GM12878 (cell line): ENCODE measurements at regions not wholly inside any gene's neighbourhood (a gene's known extent, or its start where the extent isn't known, plus 50 kb on each side); places are given as distances from the start of the nearest gene placed in this dataset.

Experiments
- ATAC-seq: fragments of 200-7000 bp; cut with Tn5 transposase; 3 replicates; pipeline ENCODE4 v1.9.1; 2020; ENCODE audit warnings: mild to moderate bottlenecking, moderate library complexity
- BruUV-seq: library from RNA; stranded (reverse); fragments of 400-500 nt; replicated peaks from 2 replicates; lab custom pipeline; 2021; lab: Mats Ljungman, UMichigan
- CTCF ChIA-PET: fragments of 300-600 bp; sonication (Branson Sonifier 250); formaldehyde crosslinking; extraction: SDS; loops from one replicate; lab custom pipeline; 2021; ENCODE audit warnings: inconsistent platforms; lab: Yijun Ruan, JAX
- POLR2A ChIA-PET: fragments of 350-600 bp; formaldehyde crosslinking; extraction: SDS; loops from one replicate; lab custom pipeline; 2021; ENCODE audit warnings: inconsistent platforms; lab: Charles Lee
- RAD21 ChIA-PET: fragments of 300-600 bp; sonication (Branson Sonifier 250); formaldehyde crosslinking; loops from one replicate; lab custom pipeline; 2023; ENCODE audit warnings: antibody characterized with exemption; ENCODE audit not compliant: unreplicated experiment; lab: Charles Lee
- SMC1A ChIA-PET: fragments of 300-600 bp; sonication (Branson Sonifier 250); formaldehyde crosslinking; loops from one replicate; lab custom pipeline; 2023; ENCODE audit not compliant: unreplicated experiment, uncharacterized antibody; lab: Charles Lee
- DNase-seq: peaks from one replicate; pipeline ENCODE4 v3.0.0-alpha.2; 2011; ENCODE audit warnings: low read depth, low spot score
- FAIRE-seq: peaks from 3 replicates; lab custom pipeline; 2011; peaks lifted over from hg19 to GRCh38; lab: Jason Lieb, UNC
- H2AFZ ChIP-seq: 2 replicates; pipeline ENCODE4 v1.6.0; 2011; ENCODE audit warnings: low read depth, low read length, control low read depth; ENCODE audit not compliant: control insufficient read depth
- H3K27ac ChIP-seq: 2 replicates; pipeline ENCODE4 v1.5.1; 2011; ENCODE audit warnings: control low read depth; ENCODE audit not compliant: control insufficient read depth, insufficient read depth
- H3K27me3 ChIP-seq, 2 experiments: replicated peaks in 1 of 2; 2 replicates each; pipeline versions ENCODE4 v1.6.0 to v1.6.1; 2011; ENCODE audit warnings: low read length in 1 of 2; ENCODE audit not compliant: control insufficient read depth in 2 of 2, insufficient read depth in 2 of 2
- H3K36me3 ChIP-seq, 2 experiments: 2 replicates each; pipeline ENCODE4 v1.5.1; 2011; ENCODE audit warnings: low read length in 1 of 2; ENCODE audit not compliant: control insufficient read depth in 2 of 2, insufficient read depth in 2 of 2
- H3K4me1 ChIP-seq: 2 replicates; pipeline ENCODE4 v1.6.1; 2011; ENCODE audit warnings: mild to moderate bottlenecking, low read length, moderate library complexity, mixed read lengths; ENCODE audit not compliant: control insufficient read depth, insufficient read depth
- H3K4me2 ChIP-seq: 2 replicates; pipeline ENCODE4 v1.6.0; 2011; ENCODE audit warnings: control low read depth; ENCODE audit not compliant: control insufficient read depth, insufficient read depth
- H3K4me3 ChIP-seq: fragments of 200-600 bp; sonication (generic); 2 replicates; pipeline ENCODE4 v1.5.1; 2016
- H3K79me2 ChIP-seq: 2 replicates; pipeline ENCODE4 v1.6.0; 2011; ENCODE audit warnings: low read length; ENCODE audit not compliant: control insufficient read depth, insufficient read depth
- H3K9ac ChIP-seq: 2 replicates; pipeline ENCODE4 v1.8.0; 2011; ENCODE audit warnings: low read length, control low read depth, mixed read lengths; ENCODE audit not compliant: control insufficient read depth, insufficient read depth
- H3K9me3 ChIP-seq: replicated peaks from 3 replicates; pipeline ENCODE4 v1.5.1; 2011; ENCODE audit warnings: mild to moderate bottlenecking, low read length; ENCODE audit not compliant: control insufficient read depth, insufficient read depth
- H4K20me1 ChIP-seq: 2 replicates; pipeline ENCODE4 v1.6.0; 2011; ENCODE audit not compliant: control insufficient read depth, insufficient read depth
- CHD2 ChIP-seq: IDR thresholded peaks from 2 replicates; pipeline ENCODE4 v1.6.1; 2011; ENCODE audit warnings: low read depth, low read length, improper control_type of control experiment, borderline replicate concordance
- GATAD2B ChIP-seq: fragments of 450-650 bp; conservative IDR thresholded peaks from 2 replicates; pipeline ENCODE4 v1.6.1; 2017; ENCODE audit warnings: low read depth, mild to moderate bottlenecking, moderate library complexity
- IRF4 ChIP-seq: IDR thresholded peaks from 2 replicates; pipeline ENCODE4 v1.6.1; 2011; ENCODE audit warnings: low read depth, low read length
- JUND ChIP-seq: IDR thresholded peaks from 2 replicates; pipeline ENCODE4 v1.6.1; 2012; ENCODE audit warnings: low read depth, mild to moderate bottlenecking, low read length, improper control_type of control experiment, moderate library complexity
- RAD51 ChIP-seq: fragments of 450-650 bp; IDR thresholded peaks from 2 replicates; pipeline ENCODE4 v1.6.1; 2016; ENCODE audit warnings: moderate library complexity, mild to moderate bottlenecking, inconsistent platforms
- REST ChIP-seq: IDR thresholded peaks from 2 replicates; pipeline ENCODE4 v1.6.1; 2012; ENCODE audit warnings: mild to moderate bottlenecking, low read depth, low read length
- STAT3 ChIP-seq: IDR thresholded peaks from 2 replicates; pipeline ENCODE4 v1.6.1; 2011; ENCODE audit warnings: low read depth, low read length, improper control_type of control experiment
- WGBS: methylation state at CpG from one replicate; pipeline ENCODE4 v1.1.6; 2016; ENCODE audit warnings: low lambda C conversion rate; ENCODE audit not compliant: insufficient replicate concordance, insufficient coverage; ENCODE audit errors: missing lambda C conversion rate; 5-methylcytosine and 5-hydroxymethylcytosine counted together
- in situ Hi-C: fragments of 300-500 bp; cut with MboI; formaldehyde crosslinking; loops from 9 replicates; pipeline ENCODE4 v1.14.3; 2018; ENCODE audit warnings: mixed read lengths
- intact Hi-C: fragments of 100-400 bp; cut with micrococcal nuclease; formaldehyde crosslinking; loops from one replicate; pipeline ENCODE4 v1.14.2; 2022; ENCODE audit not compliant: unreplicated experiment

GRCh38 chr10:22468570-22469320 is 123.4 kb downstream of the SPAG6 start (continued):
- TF ChIP-seq JUND (no peak), CHD2 (no peak), IRF4 (no peak), RAD51 (no peak)

- ATAC-seq = no peak
- Histone ChIP-seq H3K27ac (no peak overlapping the region), H3K9ac (no peak overlapping the region), H3K4me1 (peaks cover 3% of the 10 kb centered on the region), H3K4me2 (no peak overlapping the region), H3K9me3 (no peaks in the 10 kb centered on the region), H3K79me2 (no peaks in the 10 kb centered on the region)
- intact Hi-C loops (no loop called here), in situ Hi-C loops (no loop called here)
- WGBS = 97% methylated on average over 6 of the region's 6 CpGs
- no peak for TF ChIP-seq REST
- TF ChIP-seq STAT3 = no peak
- no peak for TF ChIP-seq GATAD2B
- TF ChIP-seq, all 136 proteins: peak for 0
- Histone ChIP-seq H4K20me1 (no peaks in the 10 kb centered on the region), H2AFZ (no peak overlapping the region), H3K4me3 (no peak overlapping the region), H3K27me3 (peaks cover 0 to 16% of the 10 kb centered on the region in 2 experiments), H3K36me3 (no peaks in the 10 kb centered on the region)
- SMC1A ChIA-PET = interaction anchor here (0.6 to 0.7 kb wide), 2 partner anchors 77 to 85 kb away, joined by 3 read pairs; no protein-coding TSS in a partner anchor
- CTCF ChIA-PET = no interaction called here
- RAD21 ChIA-PET = no interaction called here
- FAIRE-seq (peak; percentile 54), DNase-seq (no peak)
- BruUV-seq = no TSS peak
- POLR2A ChIA-PET = no interaction called here
Observed at GRCh38 chr10:22473044-22473443, 127.7 kb downstream of the SPAG6 start.
